CD4-positive, alpha-beta memory T cell (primary cell): ENCODE measurements at regions not wholly inside any gene's neighbourhood (a gene's known extent, or its start where the extent isn't known, plus 50 kb on each side); places are given as distances from the start of the nearest gene placed in this dataset.

Source experiments
- CTCF ChIA-PET: fragments of 350-600 bp; sonication (Branson Sonifier 250); formaldehyde crosslinking; loops from one replicate; lab custom pipeline; 2021; ENCODE audit warnings: inconsistent platforms; ENCODE audit not compliant: partially characterized antibody; lab: Charles Lee
- POLR2A ChIA-PET: fragments of 350-600 bp; sonication (Branson Sonifier 250); formaldehyde crosslinking; loops from one replicate; lab custom pipeline; 2021; ENCODE audit not compliant: partially characterized antibody; lab: Charles Lee
- DNase-seq, 5 donors: peaks; one replicate each; pipeline versions ENCODE4 v3.0.0 to v3.0.0-alpha.2; 2020 to 2022; ENCODE audit warnings: mixed read lengths in 1 of 5
- H3K27ac ChIP-seq: one replicate; pipeline ENCODE4 v1.7.0; 2013; ENCODE audit warnings: low read depth, low read length
- H3K27me3 ChIP-seq: 2 replicates; pipeline ENCODE4 v1.7.0; 2013; ENCODE audit warnings: mild to moderate bottlenecking, low read length, moderate library complexity; ENCODE audit not compliant: insufficient read depth
- H3K36me3 ChIP-seq: 2 replicates; pipeline ENCODE4 v1.7.0; 2013; ENCODE audit warnings: mild to moderate bottlenecking, low read length, moderate library complexity; ENCODE audit not compliant: insufficient read depth
- H3K4me1 ChIP-seq: 2 replicates; pipeline ENCODE4 v1.7.0; 2013; ENCODE audit warnings: mild to moderate bottlenecking, low read length, moderate library complexity; ENCODE audit not compliant: insufficient read depth
- H3K4me3 ChIP-seq, 2 donors: one replicate each; pipeline ENCODE4 v1.7.0; 2013; ENCODE audit warnings: low read length in 2 of 2, mild to moderate bottlenecking in 1 of 2
- H3K9me3 ChIP-seq, 2 donors: one replicate each; pipeline ENCODE4 v1.7.0; 2013; ENCODE audit warnings: low read length in 2 of 2, control low read depth in 1 of 2; ENCODE audit not compliant: control insufficient read depth in 1 of 2
- H3K27ac Mint-ChIP-seq, 7 donors: one replicate each; pipeline ENCODE4 v1.8.0; 2020 to 2021; ENCODE audit warnings: mixed read lengths in 7 of 7, mild to moderate bottlenecking in 6 of 7, inconsistent platforms in 3 of 7, moderate library complexity in 3 of 7
- H3K27me3 Mint-ChIP-seq, 2 donors: one replicate each; pipeline ENCODE4 v1.8.0; 2020 to 2021; ENCODE audit warnings: mixed read lengths in 2 of 2
- H3K36me3 Mint-ChIP-seq, 2 donors: one replicate each; pipeline ENCODE4 v1.8.0; 2020 to 2021; ENCODE audit warnings: mixed read lengths in 2 of 2, inconsistent platforms in 1 of 2, mild to moderate bottlenecking in 1 of 2
- H3K4me1 Mint-ChIP-seq, 4 donors: one replicate each; pipeline ENCODE4 v1.8.0; 2020 to 2021; ENCODE audit warnings: mixed read lengths in 4 of 4, mild to moderate bottlenecking in 1 of 4
- H3K4me3 Mint-ChIP-seq, 8 donors: one replicate each; pipeline ENCODE4 v1.8.0; 2020 to 2021; ENCODE audit warnings: mixed read lengths in 8 of 8, mild to moderate bottlenecking in 7 of 8, moderate library complexity in 6 of 8, inconsistent platforms in 3 of 8
- H3K9me3 Mint-ChIP-seq, 8 donors: one replicate each; pipeline ENCODE4 v1.8.0; 2020 to 2021; ENCODE audit warnings: mixed read lengths in 8 of 8, mild to moderate bottlenecking in 5 of 8, inconsistent platforms in 3 of 8, moderate library complexity in 1 of 8
- intact Hi-C: fragments of 100-400 bp; cut with micrococcal nuclease; formaldehyde crosslinking; loops from one replicate; pipeline ENCODE4 v1.15.1; 2023

DNA sequence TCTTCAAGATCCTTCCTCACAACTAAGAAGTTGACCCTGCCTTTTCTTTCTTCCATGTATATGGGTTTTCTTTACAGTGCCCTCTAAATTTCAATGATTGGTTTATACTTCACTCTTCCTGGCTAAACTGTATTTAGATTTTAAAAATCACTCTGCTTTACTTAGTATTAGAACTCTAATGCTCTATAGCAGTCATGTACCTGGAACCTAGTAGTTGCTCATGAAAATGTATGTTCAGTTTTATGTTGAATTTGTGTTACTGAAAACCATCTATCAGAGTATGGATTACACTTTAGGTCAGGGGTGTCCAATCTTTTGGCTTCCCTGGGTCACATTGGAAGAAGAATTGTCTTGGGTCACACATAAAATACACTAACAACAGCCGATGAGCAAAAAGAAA is 1024.3 kb downstream of the NR2F1-AS1 start:
- peaks cover 0 to 10% (median 2%) of the 10 kb centered on the region in 8 donors for H3K9me3 Mint-ChIP-seq
- Histone ChIP-seq H3K4me3 (no peak overlapping the region), H3K27ac (no peak overlapping the region), H3K27me3 (no peaks in the 10 kb centered on the region), H3K4me1 (no peaks in the 10 kb centered on the region), H3K9me3 (no peaks in the 10 kb centered on the region), H3K36me3 (no peaks in the 10 kb centered on the region)
- no peak overlapping the region for H3K27ac Mint-ChIP-seq
- H3K4me1 Mint-ChIP-seq = no peaks in the 10 kb centered on the region
- ChIA-PET POLR2A (no interaction called here), CTCF (no interaction called here)
- no peaks in the 10 kb centered on the region for H3K27me3 Mint-ChIP-seq
- intact Hi-C loops = no loop called here
- no peaks in the 10 kb centered on the region for H3K36me3 Mint-ChIP-seq
- no peak for DNase-seq
- no peak overlapping the region for H3K4me3 Mint-ChIP-seq

DNA sequence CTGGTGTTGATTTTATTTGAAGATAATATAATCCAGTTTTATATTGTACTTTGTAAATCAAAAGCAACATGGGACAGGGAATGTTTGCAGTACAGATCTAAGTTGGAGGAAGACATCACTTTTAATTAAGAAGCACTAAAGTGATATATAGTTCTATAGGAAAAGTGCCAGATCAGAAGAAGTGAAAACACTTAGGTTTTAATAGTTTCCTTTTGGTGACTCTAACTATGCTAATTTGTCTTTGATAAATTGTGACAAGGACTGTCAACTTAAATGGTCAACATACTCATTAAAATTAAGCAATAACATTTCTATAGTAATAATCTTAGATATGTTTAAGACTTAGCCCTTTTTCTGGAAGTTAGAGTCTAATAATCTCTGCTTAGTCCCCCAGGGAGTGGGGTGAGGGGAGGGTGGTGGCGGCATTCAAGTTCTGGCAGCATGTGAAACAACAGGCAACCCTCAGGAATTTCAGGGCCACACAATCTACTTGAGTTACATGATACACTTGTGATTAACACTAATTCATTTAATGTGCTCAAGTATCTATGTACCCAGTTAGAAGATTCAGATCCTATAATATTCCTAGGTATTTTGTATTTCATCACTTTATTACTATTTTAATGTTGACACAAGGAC is 1026.5 kb downstream of the NR2F1-AS1 start:
- Mint-ChIP-seq H3K36me3 (no peaks in the 10 kb centered on the region), H3K4me3 (no peak overlapping the region), H3K4me1 (no peaks in the 10 kb centered on the region), H3K27ac (no peak overlapping the region), H3K27me3 (no peaks in the 10 kb centered on the region), H3K9me3 (peaks cover 0 to 8% (median under 1%) of the 10 kb centered on the region in 8 donors)
- H3K4me1 ChIP-seq = no peaks in the 10 kb centered on the region
- H3K9me3 ChIP-seq = no peaks in the 10 kb centered on the region
- intact Hi-C loops = no loop called here
- no peak overlapping the region for H3K27ac ChIP-seq
- no peak overlapping the region for H3K4me3 ChIP-seq
- ChIA-PET CTCF (no interaction called here), POLR2A (no interaction called here)
- no peaks in the 10 kb centered on the region for H3K36me3 ChIP-seq
- H3K27me3 ChIP-seq = no peaks in the 10 kb centered on the region
- DNase-seq = no peak

DNA sequence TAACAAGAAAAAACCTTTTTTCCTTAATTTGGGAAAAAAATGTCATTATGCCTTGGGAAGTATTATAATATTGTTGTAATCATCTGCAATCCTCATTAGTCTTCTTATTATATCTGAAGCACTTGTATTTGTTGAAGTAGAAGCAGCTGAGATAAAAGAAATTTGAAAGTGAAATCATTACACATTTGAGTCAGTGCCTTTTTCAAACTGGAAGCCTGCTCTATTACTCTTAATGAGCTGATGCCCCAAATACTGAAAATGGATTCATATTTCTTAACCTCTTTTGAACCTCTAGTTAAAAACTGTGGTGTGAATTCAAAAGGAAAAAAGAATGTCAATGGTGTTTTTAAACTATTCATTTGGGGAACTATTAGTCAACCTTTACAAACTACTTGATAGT is 1027.7 kb downstream of the NR2F1-AS1 start:
- H3K4me1 Mint-ChIP-seq = no peaks in the 10 kb centered on the region
- Histone ChIP-seq H3K36me3 (no peaks in the 10 kb centered on the region), H3K27me3 (no peaks in the 10 kb centered on the region), H3K4me3 (no peak overlapping the region), H3K27ac (no peak overlapping the region), H3K4me1 (no peaks in the 10 kb centered on the region), H3K9me3 (no peaks in the 10 kb centered on the region)
- peaks cover 0 to 7% (median 0%) of the 10 kb centered on the region in 8 donors for H3K9me3 Mint-ChIP-seq
- intact Hi-C loops = no loop called here
- no peak overlapping the region for H3K27ac Mint-ChIP-seq
- DNase-seq = no peak
- H3K4me3 Mint-ChIP-seq = no peak overlapping the region
- H3K27me3 Mint-ChIP-seq = no peaks in the 10 kb centered on the region
- ChIA-PET CTCF (no interaction called here), POLR2A (no interaction called here)
- H3K36me3 Mint-ChIP-seq = no peaks in the 10 kb centered on the region

DNA sequence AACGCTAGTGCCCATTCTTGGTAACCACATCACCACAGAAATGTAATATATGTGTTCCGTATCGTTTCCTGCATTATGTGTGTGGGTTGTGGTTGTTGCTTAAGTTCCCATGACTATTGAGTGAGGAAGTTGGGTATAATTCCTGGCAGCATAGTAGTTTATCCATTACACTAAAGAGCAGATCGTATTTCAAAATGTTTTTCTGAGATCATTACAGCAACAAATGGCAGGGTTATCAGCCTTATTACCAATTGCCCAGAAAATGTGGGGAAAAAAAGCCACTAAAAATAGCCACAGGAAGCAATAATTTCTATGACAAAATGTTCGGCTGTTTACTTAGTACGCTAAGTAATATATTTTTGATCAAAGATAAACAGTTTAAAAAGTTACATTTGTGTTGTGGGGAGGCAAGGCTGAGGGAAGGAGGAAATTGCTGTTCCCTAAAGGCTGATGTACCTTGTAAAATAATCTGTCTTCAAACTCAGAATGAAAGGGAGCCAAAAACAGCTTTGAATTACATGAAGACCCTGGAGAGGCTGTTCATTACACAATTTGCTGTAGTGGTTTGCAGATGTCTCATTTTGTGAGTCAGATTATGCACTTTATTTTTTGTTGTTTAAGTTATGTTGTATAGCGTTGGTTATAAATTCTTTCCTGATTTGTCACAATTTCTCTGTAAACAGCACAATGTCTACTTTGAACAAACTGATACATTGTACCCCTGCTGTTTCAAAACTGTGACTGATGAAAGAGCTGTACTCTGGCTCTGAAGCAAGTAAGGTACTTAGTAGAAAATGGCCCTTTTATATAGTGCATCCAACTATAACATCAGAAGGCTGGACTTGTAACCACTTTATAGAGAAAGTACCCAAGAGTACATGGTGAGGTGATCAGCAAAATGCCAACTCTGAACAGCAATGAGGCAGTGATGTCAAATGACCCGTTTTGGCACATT is 1028.5 kb downstream of the NR2F1-AS1 start:
- H3K27ac Mint-ChIP-seq = no peak overlapping the region
- H3K4me3 Mint-ChIP-seq = no peak overlapping the region
- H3K27me3 Mint-ChIP-seq = no peaks in the 10 kb centered on the region
- Histone ChIP-seq H3K4me3 (no peak overlapping the region), H3K27ac (no peak overlapping the region), H3K4me1 (no peaks in the 10 kb centered on the region), H3K9me3 (no peaks in the 10 kb centered on the region), H3K27me3 (no peaks in the 10 kb centered on the region), H3K36me3 (no peaks in the 10 kb centered on the region)
- DNase-seq = no peak
- H3K9me3 Mint-ChIP-seq = peaks cover 0 to 5% (median 0%) of the 10 kb centered on the region in 8 donors
- no peaks in the 10 kb centered on the region for H3K36me3 Mint-ChIP-seq
- intact Hi-C loops = no loop called here
- ChIA-PET CTCF (no interaction called here), POLR2A (no interaction called here)
- no peaks in the 10 kb centered on the region for H3K4me1 Mint-ChIP-seq

DNA sequence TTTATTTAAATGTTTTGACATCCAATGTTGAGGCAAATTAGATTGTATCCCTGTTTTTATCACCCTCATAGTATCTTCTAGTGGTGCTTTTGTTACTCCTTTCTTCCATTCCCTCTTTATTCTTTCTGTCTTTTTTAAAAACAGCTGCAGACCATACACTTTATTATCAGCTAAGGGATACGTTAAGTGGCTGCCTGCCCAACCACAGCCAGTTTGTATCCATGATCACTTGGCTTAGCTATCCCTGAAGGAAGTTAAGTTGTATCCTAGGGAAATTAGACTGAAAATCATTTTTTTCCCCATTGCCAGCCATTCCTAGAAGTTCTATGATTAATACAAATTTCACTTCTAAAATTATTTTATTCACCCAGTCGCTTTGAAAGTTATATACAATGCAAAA is 1032.7 kb downstream of the NR2F1-AS1 start:
- Histone ChIP-seq H3K4me1 (no peaks in the 10 kb centered on the region), H3K27me3 (no peaks in the 10 kb centered on the region), H3K9me3 (no peaks in the 10 kb centered on the region), H3K4me3 (no peak overlapping the region), H3K36me3 (no peaks in the 10 kb centered on the region), H3K27ac (no peak overlapping the region)
- POLR2A ChIA-PET = no interaction called here
- CTCF ChIA-PET = no interaction called here
- intact Hi-C loops = no loop called here
- Mint-ChIP-seq H3K4me3 (no peak overlapping the region), H3K27me3 (no peaks in the 10 kb centered on the region), H3K27ac (no peak overlapping the region), H3K9me3 (peaks cover 0 to 1% (median 0%) of the 10 kb centered on the region in 8 donors), H3K36me3 (no peaks in the 10 kb centered on the region), H3K4me1 (no peaks in the 10 kb centered on the region)
- no peak for DNase-seq

DNA sequence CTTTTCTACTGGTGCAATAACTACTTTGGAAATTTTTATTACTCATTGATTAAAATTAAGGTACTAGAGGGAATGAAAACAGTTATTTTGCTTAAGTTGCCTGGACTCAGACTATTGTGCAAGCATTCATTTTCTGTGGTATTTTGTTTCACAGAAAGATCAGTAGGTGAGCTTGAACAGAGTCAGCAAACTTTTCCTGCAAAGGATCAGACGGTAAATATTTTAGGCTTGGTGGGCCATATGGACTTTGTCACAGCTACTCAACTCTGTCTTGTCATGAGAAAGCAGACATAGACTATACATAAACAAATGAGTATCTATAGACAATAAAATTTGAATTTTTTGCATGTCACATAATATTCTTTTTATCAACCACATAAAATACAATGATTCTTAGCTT is 1036.4 kb downstream of the NR2F1-AS1 start:
- H3K27ac Mint-ChIP-seq = no peak overlapping the region
- H3K4me1 Mint-ChIP-seq = no peaks in the 10 kb centered on the region
- Histone ChIP-seq H3K4me3 (no peak overlapping the region), H3K36me3 (no peaks in the 10 kb centered on the region), H3K4me1 (no peaks in the 10 kb centered on the region), H3K27ac (no peak overlapping the region), H3K27me3 (no peaks in the 10 kb centered on the region), H3K9me3 (no peaks in the 10 kb centered on the region)
- peaks cover 0 to 7% (median 1%) of the 10 kb centered on the region in 8 donors for H3K9me3 Mint-ChIP-seq
- POLR2A ChIA-PET = no interaction called here
- H3K36me3 Mint-ChIP-seq = no peaks in the 10 kb centered on the region
- no peak overlapping the region for H3K4me3 Mint-ChIP-seq
- CTCF ChIA-PET = no interaction called here
- DNase-seq = no peak
- H3K27me3 Mint-ChIP-seq = no peaks in the 10 kb centered on the region
- intact Hi-C loops = no loop called here

DNA sequence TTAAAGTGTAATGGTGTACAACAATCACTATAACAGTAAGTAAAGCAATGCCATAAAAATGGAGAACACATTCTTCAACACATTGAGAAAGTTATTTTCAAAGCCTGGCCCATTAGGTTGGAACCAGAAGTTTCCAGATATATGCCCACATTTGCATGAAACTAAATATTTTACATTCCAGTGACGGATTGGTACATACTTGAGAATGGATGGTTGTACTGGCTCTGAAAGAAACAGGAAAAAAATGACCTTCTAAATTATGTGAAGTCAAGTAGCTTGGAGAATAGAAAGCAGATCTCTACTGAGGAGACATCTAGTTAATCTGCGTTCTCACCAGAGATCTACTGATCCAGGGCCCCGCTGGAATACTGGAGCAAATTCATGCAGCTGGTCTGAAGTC is 1037.0 kb downstream of the NR2F1-AS1 start:
- CTCF ChIA-PET = no interaction called here
- no peaks in the 10 kb centered on the region for H3K36me3 Mint-ChIP-seq

More for the DNA sequence above, 1037.0 kb downstream of the NR2F1-AS1 start:
- no peaks in the 10 kb centered on the region for H3K27me3 Mint-ChIP-seq
- no peak overlapping the region for H3K27ac Mint-ChIP-seq
- Histone ChIP-seq H3K4me1 (no peaks in the 10 kb centered on the region), H3K27me3 (no peaks in the 10 kb centered on the region), H3K36me3 (no peaks in the 10 kb centered on the region), H3K4me3 (no peak overlapping the region), H3K9me3 (no peaks in the 10 kb centered on the region), H3K27ac (no peak overlapping the region)
- H3K9me3 Mint-ChIP-seq = peaks cover 0 to 7% (median 1%) of the 10 kb centered on the region in 8 donors
- no peak overlapping the region for H3K4me3 Mint-ChIP-seq
- POLR2A ChIA-PET = no interaction called here
- intact Hi-C loops = no loop called here
- no peak for DNase-seq
- H3K4me1 Mint-ChIP-seq = no peaks in the 10 kb centered on the region
